Thymus (tissue), 11 donors: ENCODE measurements at regions not wholly inside any gene's neighbourhood (a gene's known extent, or its start where the extent isn't known, plus 50 kb on each side); places are given as distances from the start of the nearest gene placed in this dataset.

Experiments
- DNase-seq, 9 donors: peaks; one replicate each; pipeline ENCODE4 v3.0.0-alpha.2; 2013; ENCODE audit warnings: low spot score in 9 of 9, low read depth in 6 of 9, missing footprints in 1 of 9
- H3K27ac ChIP-seq, 2 donors: one replicate each; pipeline ENCODE4 v1.5.1; 2013; ENCODE audit warnings: control low read depth in 1 of 2, low read depth in 1 of 2, low read length in 1 of 2, mild to moderate bottlenecking in 1 of 2, moderate library complexity in 1 of 2
- H3K27me3 ChIP-seq, 2 donors: one replicate each; pipeline ENCODE4 v1.5.1; 2013; ENCODE audit warnings: low read length in 1 of 2; ENCODE audit not compliant: control insufficient read depth in 2 of 2, insufficient read depth in 1 of 2
- H3K36me3 ChIP-seq, 2 donors: one replicate each; pipeline ENCODE4 v1.5.1; 2013; ENCODE audit warnings: low read length in 1 of 2, mild to moderate bottlenecking in 1 of 2, moderate library complexity in 1 of 2; ENCODE audit not compliant: control insufficient read depth in 2 of 2, insufficient read depth in 2 of 2
- H3K4me1 ChIP-seq, 2 donors: one replicate each; pipeline ENCODE4 v1.5.1; 2013; ENCODE audit warnings: low read length in 2 of 2; ENCODE audit not compliant: control insufficient read depth in 2 of 2, insufficient read depth in 2 of 2
- H3K4me3 ChIP-seq, 2 donors: one replicate each; pipeline ENCODE4 v1.5.1; 2013; ENCODE audit warnings: low read length in 2 of 2, control low read depth in 1 of 2, mild to moderate bottlenecking in 1 of 2
- H3K9me3 ChIP-seq, 2 donors: one replicate each; pipeline ENCODE4 v1.5.1; 2013; ENCODE audit warnings: low read length in 1 of 2, mild to moderate bottlenecking in 1 of 2; ENCODE audit not compliant: control insufficient read depth in 2 of 2, insufficient read depth in 1 of 2
- WGBS: extraction: QIAGEN DNeasy Blood & Tissue Kit; methylation state at CpG from one replicate; pipeline ENCODE4 v1.1.7; 2013; 5-methylcytosine and 5-hydroxymethylcytosine counted together
- donor health status: healthy.

- Histone ChIP-seq H3K9me3 (peaks cover 0 to 4% of the 10 kb centered on the region in 2 donors), H3K36me3 (no peaks in the 10 kb centered on the region), H3K27ac (no peak overlapping the region), H3K4me1 (no peaks in the 10 kb centered on the region), H3K4me3 (no peak overlapping the region), H3K27me3 (no peaks in the 10 kb centered on the region)
- no peak for DNase-seq
- WGBS = 0% methylated on average over 1 of the region's 1 CpG
Measured at GRCh38 chr4:19293080-19293479, 958.6 kb upstream of the SLIT2 start.

DNA sequence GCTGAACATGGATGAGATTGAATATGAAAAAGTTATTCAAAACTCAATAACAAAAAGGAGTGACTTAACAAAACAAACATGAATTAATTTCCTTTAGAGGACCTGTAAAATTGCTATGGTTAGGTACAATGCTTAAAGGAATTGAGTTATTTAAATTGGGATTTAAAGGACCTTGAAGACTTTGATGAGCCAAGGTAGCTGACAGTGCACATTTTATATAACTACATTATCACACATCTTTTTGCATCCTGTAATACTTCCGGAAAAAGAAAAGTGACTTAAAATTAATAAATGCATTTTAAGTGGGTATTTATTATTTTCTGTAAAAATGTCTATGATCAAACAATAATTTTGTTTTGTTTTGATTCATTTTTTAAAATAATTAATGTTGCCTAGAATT, 964.8 kb upstream of the SLIT2 start:
- no peaks in the 10 kb centered on the region for H3K36me3 ChIP-seq
- no peak overlapping the region for H3K4me3 ChIP-seq
- no peak overlapping the region for H3K27ac ChIP-seq
- H3K4me1 ChIP-seq = no peaks in the 10 kb centered on the region
- no peaks in the 10 kb centered on the region for H3K27me3 ChIP-seq
- no peaks in the 10 kb centered on the region for H3K9me3 ChIP-seq
- no peak for DNase-seq
- 94% methylated on average over 1 of the region's 1 CpG for WGBS

DNA sequence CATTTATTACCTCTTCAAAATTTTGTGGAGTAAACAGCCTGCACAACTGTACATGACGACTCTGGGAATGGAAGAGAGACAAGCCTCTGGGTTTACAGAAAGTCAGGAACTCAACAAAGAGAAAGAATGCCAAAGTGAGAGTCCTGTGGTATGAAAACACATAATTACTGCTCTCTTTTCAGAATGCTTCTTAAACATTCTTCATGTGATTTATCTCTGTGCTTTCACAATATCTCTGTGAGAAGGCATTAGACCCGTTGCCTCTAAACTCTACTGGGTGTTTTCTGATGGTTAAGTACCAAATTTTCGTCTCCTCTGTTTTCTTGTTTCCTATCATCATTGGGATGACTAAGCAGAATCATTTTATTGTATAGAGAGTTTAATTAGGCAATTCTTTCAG, 966.6 kb upstream of the SLIT2 start:
- Histone ChIP-seq H3K4me1 (no peaks in the 10 kb centered on the region), H3K36me3 (no peaks in the 10 kb centered on the region), H3K4me3 (no peak overlapping the region), H3K9me3 (peaks cover 2 to 6% of the 10 kb centered on the region in 2 donors), H3K27ac (no peak overlapping the region), H3K27me3 (no peaks in the 10 kb centered on the region)
- 83% methylated on average over 3 of the region's 3 CpGs for WGBS
- DNase-seq = no peak

DNA sequence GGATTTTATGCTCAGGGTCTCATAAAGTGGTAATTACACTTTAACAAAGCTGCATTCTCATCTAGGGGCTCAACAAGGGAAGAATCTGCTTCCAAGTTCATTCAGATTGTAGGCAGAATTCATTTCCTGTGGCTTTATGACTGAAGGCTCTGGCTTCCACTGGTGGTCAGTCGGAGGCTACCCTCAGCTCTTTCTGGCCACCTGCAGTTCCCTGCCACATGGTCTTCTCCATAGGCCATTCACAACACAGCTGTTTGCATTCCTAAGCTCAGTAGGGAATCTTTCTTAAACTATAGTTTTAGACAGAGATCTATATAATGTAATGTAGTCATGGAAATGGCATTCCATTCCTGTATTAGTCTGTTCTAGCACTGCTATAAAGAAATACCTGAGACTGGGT, 973.0 kb upstream of the SLIT2 start:
- Histone ChIP-seq H3K4me1 (no peaks in the 10 kb centered on the region), H3K36me3 (no peaks in the 10 kb centered on the region), H3K4me3 (no peak overlapping the region), H3K27ac (no peak overlapping the region), H3K27me3 (no peaks in the 10 kb centered on the region), H3K9me3 (peaks cover 2 to 13% of the 10 kb centered on the region in 2 donors)
- no peak for DNase-seq
- 88% methylated on average over 1 of the region's 1 CpG for WGBS

GRCh38 chr4:19266566-19266965, 985.1 kb upstream of the SLIT2 start:
- WGBS = 73% methylated on average over 2 of the region's 2 CpGs

GRCh38 chr4:19262467-19262866, 989.2 kb upstream of the SLIT2 start:
- H3K36me3 ChIP-seq = no peaks in the 10 kb centered on the region
- 93% methylated on average over 2 of the region's 2 CpGs for WGBS
- H3K4me3 ChIP-seq = no peak overlapping the region
- no peaks in the 10 kb centered on the region for H3K4me1 ChIP-seq
- H3K9me3 ChIP-seq = no peaks in the 10 kb centered on the region
- no peak for DNase-seq
- no peak overlapping the region for H3K27ac ChIP-seq
- no peaks in the 10 kb centered on the region for H3K27me3 ChIP-seq

More at GRCh38 chr4:19266566-19266965, 985.1 kb upstream of the SLIT2 start:
- no peak overlapping the region for H3K27ac ChIP-seq
- H3K27me3 ChIP-seq = no peaks in the 10 kb centered on the region
- no peaks in the 10 kb centered on the region for H3K9me3 ChIP-seq
- no peak for DNase-seq
- H3K36me3 ChIP-seq = no peaks in the 10 kb centered on the region
- no peak overlapping the region for H3K4me3 ChIP-seq
- H3K4me1 ChIP-seq = no peaks in the 10 kb centered on the region

DNA sequence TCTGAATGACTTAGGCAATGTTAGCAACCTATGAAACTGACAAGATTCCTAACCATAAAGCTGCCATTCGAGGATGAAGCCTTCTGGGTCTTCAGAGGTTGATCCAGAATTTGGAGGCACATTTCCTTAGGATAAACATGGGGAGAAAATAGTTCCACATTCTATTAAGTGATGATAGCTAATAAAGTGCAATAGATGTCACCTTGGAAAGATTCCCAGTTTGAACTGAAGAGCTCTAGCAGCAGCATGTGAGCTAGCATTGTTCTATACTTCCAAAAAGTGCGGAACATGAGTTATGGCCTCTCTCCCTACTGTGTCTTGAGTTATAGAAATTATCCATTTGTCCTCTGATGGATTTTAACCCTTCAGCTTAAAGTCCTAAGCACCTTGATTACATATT, 991.4 kb upstream of the SLIT2 start:
- no peak for DNase-seq

GRCh38 chr4:19259920-19260319, 991.8 kb upstream of the SLIT2 start:
- H3K4me3 ChIP-seq = no peak overlapping the region
- no peak overlapping the region for H3K27ac ChIP-seq
- H3K36me3 ChIP-seq = no peaks in the 10 kb centered on the region
- H3K4me1 ChIP-seq = no peaks in the 10 kb centered on the region
- H3K9me3 ChIP-seq = no peaks in the 10 kb centered on the region
- H3K27me3 ChIP-seq = no peaks in the 10 kb centered on the region
- no peak for DNase-seq
- WGBS = 29% methylated on average over 1 of the region's 1 CpG

More for the DNA sequence above, 991.4 kb upstream of the SLIT2 start:
- H3K36me3 ChIP-seq = no peaks in the 10 kb centered on the region
- H3K9me3 ChIP-seq = no peaks in the 10 kb centered on the region
- no peak overlapping the region for H3K4me3 ChIP-seq
- no peaks in the 10 kb centered on the region for H3K27me3 ChIP-seq
- no peaks in the 10 kb centered on the region for H3K4me1 ChIP-seq
- 22% methylated on average over 2 of the region's 2 CpGs for WGBS
- H3K27ac ChIP-seq = no peak overlapping the region

DNA sequence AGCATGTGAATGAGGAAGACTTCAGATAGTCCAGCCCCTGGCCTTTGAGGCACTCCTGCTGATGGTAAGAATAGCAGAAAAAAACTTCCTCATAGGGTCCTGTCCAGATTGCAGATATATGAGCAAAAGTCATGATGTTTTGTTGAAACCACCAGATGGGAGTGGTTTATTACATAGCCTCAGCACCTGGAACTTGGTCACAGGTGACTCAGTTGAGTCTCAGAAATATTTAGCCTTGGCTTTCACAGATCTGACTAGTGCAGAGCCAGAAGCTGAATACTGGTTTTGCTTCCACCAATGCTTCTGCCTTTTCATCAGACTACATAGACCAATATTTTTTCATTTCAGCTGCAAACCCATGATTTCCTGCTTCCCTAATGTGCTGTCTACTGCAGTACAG, 994.9 kb upstream of the SLIT2 start:
- Histone ChIP-seq H3K27ac (no peak overlapping the region), H3K36me3 (no peaks in the 10 kb centered on the region), H3K4me3 (no peak overlapping the region), H3K9me3 (no peaks in the 10 kb centered on the region), H3K27me3 (no peaks in the 10 kb centered on the region), H3K4me1 (no peaks in the 10 kb centered on the region)
- DNase-seq = no peak

GRCh38 chr4:19254486-19254885, 997.2 kb upstream of the SLIT2 start:
- Histone ChIP-seq H3K4me3 (no peak overlapping the region), H3K27me3 (no peaks in the 10 kb centered on the region), H3K36me3 (no peaks in the 10 kb centered on the region), H3K27ac (no peak overlapping the region), H3K9me3 (peaks cover 2 to 11% of the 10 kb centered on the region in 2 donors), H3K4me1 (no peaks in the 10 kb centered on the region)
- DNase-seq = no peak
